HG03039 (cell line): ENCODE measurements at regions not wholly inside any gene's neighbourhood (a gene's known extent, or its start where the extent isn't known, plus 50 kb on each side); places are given as distances from the start of the nearest gene placed in this dataset.

Experiments used
- ATAC-seq: cut with Tn5 transposase; IDR thresholded peaks from one replicate; pipeline ENCODE4 v1.9.1; 2021; ENCODE audit warnings: mild to moderate bottlenecking, moderate library complexity; ENCODE audit not compliant: unreplicated experiment

DNA sequence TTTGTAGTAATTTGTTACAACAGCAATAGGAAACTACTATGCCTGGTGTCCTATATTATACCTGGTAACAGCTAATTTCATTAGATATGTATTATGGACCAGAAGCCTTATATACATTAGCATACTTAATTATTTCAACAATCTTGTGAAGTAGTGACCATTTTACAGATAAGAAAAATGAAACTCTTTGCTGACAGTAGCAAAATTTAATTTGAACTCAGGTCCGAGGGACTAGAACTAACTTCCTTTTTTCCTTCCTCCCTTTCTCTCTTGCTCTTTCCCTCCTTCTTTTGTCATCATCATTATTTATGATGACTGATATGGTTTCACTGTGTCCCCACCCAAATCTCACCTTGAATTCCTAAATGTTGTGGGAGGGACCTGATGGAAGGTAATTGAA is 482.0 kb downstream of the SNAPC1 start:
- ATAC-seq = no peak

GRCh38 chr14:62247266-62247665 is 485.0 kb downstream of the SNAPC1 start:
- ATAC-seq = no peak

DNA sequence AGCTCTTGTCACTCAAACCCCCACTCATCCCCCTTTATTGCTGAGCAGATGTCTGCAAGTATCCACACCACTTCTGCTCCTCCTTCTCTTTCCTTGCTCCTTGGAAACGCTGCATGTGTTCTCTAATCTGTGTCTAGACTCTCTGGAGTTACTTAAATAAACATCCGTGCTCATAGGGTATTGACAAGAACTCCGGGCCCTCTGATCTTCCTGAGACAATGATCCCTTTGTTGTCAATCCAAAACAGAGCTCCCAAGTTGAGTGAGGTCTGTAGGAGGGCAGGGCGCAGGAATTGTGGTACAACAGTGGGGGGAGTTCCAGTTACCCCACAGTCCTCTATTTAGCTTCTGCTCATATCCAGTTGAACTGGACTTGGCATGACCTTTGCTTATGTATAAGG is 489.0 kb downstream of the SNAPC1 start:
- no peak for ATAC-seq

GRCh38 chr14:62253171-62253570 is 491.0 kb downstream of the SNAPC1 start:
- no peak for ATAC-seq

DNA sequence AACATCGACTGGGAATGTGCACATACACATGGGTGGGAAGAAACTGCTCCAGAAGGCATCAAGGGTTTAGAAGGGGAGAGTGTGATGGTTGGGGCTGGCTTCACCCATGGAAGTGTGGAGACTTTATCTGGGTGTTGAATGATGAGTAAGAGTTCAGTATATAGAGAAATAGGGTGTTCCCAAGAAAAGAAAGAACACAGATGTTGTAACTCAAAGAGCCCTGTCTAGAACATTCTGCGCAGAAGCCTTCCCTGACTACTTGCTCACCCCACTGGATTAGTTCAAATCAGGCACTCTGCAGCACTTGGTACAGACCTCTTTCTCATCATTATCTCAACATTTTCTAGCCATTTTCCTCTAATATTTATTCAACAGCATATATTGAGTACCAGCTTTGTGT is 491.7 kb downstream of the SNAPC1 start:
- ATAC-seq = no peak

DNA sequence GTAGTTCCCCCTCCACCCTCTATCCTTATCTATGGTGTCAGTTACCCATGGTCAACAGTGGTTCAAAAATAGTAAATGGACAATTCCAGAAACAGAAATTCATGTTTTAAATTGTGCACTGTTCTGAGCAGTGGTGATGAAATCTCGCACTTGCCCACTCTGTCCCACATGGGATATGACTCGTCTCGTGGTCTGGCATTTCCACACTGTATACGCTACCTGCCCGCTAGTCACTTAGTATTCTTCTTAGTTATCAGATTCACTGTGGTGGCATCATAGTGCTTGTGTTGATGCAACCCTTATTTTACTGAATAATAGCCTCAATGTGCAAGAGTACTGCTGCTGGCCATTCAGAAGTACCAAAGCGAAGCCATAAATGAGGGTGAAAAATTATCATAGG is 507.0 kb downstream of the SNAPC1 start:
- ATAC-seq = no peak

DNA sequence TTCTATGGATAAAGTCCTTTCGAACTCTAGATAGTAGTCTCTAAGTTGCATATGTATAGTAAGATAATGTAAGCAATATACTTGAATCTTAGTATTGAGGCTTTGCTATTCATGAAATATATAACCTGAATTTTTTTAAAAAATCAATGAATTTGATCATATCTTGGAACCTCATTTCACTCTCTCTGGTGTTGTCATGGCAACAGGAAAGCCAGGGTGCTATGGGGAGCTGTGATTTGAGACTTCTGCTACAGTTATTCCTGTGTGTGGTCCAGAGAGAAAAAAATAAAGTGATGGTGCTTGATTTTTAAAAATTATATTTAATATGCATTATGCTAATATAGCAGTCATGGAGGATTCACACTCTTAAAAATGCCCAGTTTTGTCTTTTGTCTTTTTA is 508.0 kb downstream of the SNAPC1 start:
- no peak for ATAC-seq

DNA sequence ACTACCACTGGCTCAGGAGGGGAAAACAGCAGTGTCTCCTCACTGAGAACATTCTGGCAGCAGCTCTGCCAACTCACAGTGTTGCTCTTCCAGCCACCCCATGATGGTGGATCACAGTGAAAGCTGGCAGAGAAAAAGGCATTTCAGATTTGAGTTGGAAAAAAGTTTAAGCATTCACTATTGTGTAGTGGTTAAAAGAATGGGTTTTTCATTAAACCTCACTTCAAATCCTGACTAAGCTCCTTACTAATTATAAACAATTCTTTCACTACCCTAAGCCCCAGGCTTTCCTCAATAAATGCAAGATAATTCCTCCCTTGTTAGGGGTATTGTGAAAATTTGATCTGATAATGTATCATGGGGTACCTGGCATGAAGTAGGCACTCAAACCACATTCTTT is 518.1 kb downstream of the SNAPC1 start:
- ATAC-seq = no peak

GRCh38 chr14:62283837-62284236 is 521.6 kb downstream of the SNAPC1 start:
- ATAC-seq = no peak

- no peak for ATAC-seq
Measured at GRCh38 chr14:62289471-62289870, 527.3 kb downstream of the SNAPC1 start.

GRCh38 chr14:62301080-62301479 is 538.9 kb downstream of the SNAPC1 start:
- no peak for ATAC-seq

GRCh38 chr14:62301911-62302310 is 539.7 kb downstream of the SNAPC1 start:
- ATAC-seq = no peak

GRCh38 chr14:62303437-62303836 is 541.2 kb downstream of the SNAPC1 start:
- ATAC-seq = no peak

- no peak for ATAC-seq
Measured at GRCh38 chr14:62304257-62304656, 542.0 kb downstream of the SNAPC1 start.

GRCh38 chr14:62307844-62308243 is 545.6 kb downstream of the SNAPC1 start:
- ATAC-seq = no peak

- ATAC-seq = no peak
Measured at GRCh38 chr14:62308316-62308715, 546.1 kb downstream of the SNAPC1 start.

DNA sequence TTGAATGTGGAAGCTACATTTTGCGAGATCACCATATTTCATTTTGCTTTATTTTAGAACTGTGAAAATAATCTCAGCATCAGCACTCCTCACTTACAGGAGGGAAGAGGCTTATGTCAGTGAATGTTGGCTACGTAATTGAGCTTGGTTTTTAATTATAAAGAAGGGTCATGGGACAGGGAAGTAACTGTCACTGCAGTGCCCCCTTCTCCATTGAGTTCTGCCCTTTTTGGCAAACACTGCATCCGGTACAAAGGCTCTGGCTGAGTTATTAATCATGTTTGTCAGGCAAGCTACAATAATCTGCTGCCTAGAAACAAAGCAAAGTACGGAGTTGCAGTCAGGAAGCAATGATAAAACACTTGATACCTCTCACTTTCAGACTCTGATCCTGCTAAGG is 546.7 kb downstream of the SNAPC1 start:
- no peak for ATAC-seq

DNA sequence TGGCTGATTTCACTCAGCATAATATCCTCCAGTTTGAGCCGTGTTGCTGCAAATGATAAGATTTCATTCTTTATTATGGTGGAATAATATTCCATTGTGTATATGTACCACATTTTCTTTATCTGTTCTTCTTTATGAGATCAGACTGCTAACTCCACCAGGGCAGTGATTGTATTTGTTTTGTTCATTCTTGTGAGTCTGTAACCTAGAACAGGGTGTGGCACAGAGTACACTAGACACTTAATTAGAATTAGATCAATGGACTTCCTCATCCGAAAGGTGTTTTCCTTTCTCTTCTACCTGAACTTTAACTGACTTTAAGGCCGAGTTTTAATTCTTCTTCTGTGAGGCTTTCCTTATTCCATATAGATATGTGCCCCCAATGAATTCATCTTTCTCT is 551.0 kb downstream of the SNAPC1 start:
- ATAC-seq = no peak

DNA sequence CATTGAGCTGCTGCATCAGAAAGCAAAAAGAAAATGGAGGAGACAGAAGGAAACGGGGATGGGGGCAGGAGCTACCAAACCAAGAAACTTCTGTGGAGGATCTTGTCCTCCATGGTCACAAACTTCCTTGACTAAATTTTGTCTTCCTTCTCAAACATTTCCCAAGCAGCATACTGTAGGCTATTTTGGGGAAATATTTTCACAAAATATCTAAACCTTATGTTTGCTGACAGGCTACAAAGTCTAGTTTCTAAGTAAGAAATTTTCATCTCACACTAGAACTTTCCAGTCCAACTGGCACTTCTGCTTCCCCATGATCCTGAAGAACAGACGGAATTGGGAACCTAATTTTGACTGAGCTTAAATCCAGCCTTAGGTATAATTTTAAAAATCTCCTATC is 552.0 kb downstream of the SNAPC1 start:
- ATAC-seq = no peak

- no peak for ATAC-seq
Measured at GRCh38 chr14:62314871-62315270, 552.7 kb downstream of the SNAPC1 start.

- no peak for ATAC-seq
Measured at GRCh38 chr14:62315631-62316030, 553.4 kb downstream of the SNAPC1 start.

DNA sequence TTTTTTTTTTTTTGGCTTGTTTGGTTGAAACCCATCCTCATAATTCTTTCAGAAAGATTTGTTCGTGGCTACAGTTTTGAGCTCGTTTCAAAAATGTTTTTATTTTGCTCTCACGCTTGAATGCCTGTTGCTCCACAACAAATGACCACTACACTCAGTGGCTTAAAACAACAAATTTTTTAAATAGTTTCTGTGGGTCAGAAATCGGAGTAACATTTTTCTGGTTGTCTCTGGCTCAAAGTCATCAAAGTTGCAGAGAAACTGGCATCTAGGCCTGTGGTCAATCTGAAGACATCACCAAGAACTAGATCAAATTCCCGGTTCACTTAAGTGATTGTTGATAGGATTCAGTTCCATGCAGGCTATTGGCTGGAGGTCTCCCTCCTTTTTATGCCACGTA is 560.0 kb downstream of the SNAPC1 start:
- ATAC-seq = no peak

- no peak for ATAC-seq
Measured at GRCh38 chr14:62329427-62329826, 567.2 kb downstream of the SNAPC1 start.

DNA sequence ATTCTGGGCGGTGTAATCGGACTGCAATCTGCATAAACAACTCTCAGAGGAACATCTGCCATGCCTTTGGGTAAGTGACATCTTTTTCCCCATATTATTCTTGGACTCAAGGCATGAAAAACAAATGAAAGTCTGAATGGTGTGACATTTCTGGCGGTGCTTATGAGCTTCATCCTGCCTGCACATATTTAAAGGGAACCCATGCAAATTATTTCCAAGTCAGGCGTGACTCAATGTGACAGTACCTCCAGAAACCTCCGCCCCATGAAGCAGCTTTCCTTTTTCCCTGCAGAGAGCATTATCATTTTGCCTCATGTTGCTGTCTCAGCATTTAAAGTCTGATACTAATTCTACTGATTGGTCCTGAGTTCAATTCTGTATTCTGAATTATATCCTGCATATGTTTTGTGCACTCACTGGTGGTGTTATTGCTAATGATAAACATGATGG is 585.4 kb downstream of the SNAPC1 start:
- ATAC-seq = no peak
